GM18858 (cell line): ENCODE measurements at regions not wholly inside any gene's neighbourhood (a gene's known extent, or its start where the extent isn't known, plus 50 kb on each side); places are given as distances from the start of the nearest gene placed in this dataset.
"Not testable (repeated sequence)": the region's sequence is repeated elsewhere in the genome, so short reads cannot be mapped to it uniquely, and the experiment has no call there.

Experiments
- ATAC-seq: cut with Tn5 transposase; IDR thresholded peaks from one replicate; pipeline ENCODE4 v1.9.1; 2021; ENCODE audit not compliant: unreplicated experiment

- ATAC-seq, result no peak
Measured at GRCh38 chr2:7621018-7621814, 704.0 kb downstream of the RNF144A start.

GRCh38 chr2:7625392-7626138 lies 708.4 kb downstream of the RNF144A start:
- ATAC-seq, result no peak

- ATAC-seq, result no peak
Measured at GRCh38 chr2:7626139-7626537, 708.9 kb downstream of the RNF144A start.

- no peak for ATAC-seq
Measured at GRCh38 chr2:7627583-7627982, 710.4 kb downstream of the RNF144A start.

- no peak for ATAC-seq
Measured at GRCh38 chr2:7632420-7632819, 715.2 kb downstream of the RNF144A start.

- no peak for ATAC-seq
Measured at GRCh38 chr2:7633566-7634153, 716.4 kb downstream of the RNF144A start.

GRCh38 chr2:7634409-7634808 lies 717.2 kb downstream of the RNF144A start:
- no peak for ATAC-seq

GRCh38 chr2:7639476-7639875 lies 722.3 kb downstream of the RNF144A start:
- ATAC-seq, result no peak

- not testable (repeated sequence) for ATAC-seq
Measured at GRCh38 chr2:7641272-7641671, 724.1 kb downstream of the RNF144A start.

GRCh38 chr2:7646024-7646423 lies 728.8 kb downstream of the RNF144A start:
- no peak for ATAC-seq

- ATAC-seq, result no peak
Measured at GRCh38 chr2:7646661-7647060, 729.4 kb downstream of the RNF144A start.

GRCh38 chr2:7648221-7648795 lies 731.1 kb downstream of the RNF144A start:
- ATAC-seq, result no peak

GRCh38 chr2:7649461-7650228 lies 732.4 kb downstream of the RNF144A start:
- ATAC-seq, result no peak

- ATAC-seq, result no peak
Measured at GRCh38 chr2:7653617-7654016, 736.4 kb downstream of the RNF144A start.

GRCh38 chr2:7655629-7656028 lies 738.4 kb downstream of the RNF144A start:
- no peak for ATAC-seq

- ATAC-seq, result not testable (repeated sequence)
Measured at GRCh38 chr2:7657526-7657925, 740.3 kb downstream of the RNF144A start.

GRCh38 chr2:7658486-7658885 lies 741.3 kb downstream of the RNF144A start:
- no peak for ATAC-seq

- ATAC-seq, result no peak
Measured at GRCh38 chr2:7660816-7661215, 743.6 kb downstream of the RNF144A start.

- ATAC-seq, result no peak
Measured at GRCh38 chr2:7661502-7661901, 744.3 kb downstream of the RNF144A start.

GRCh38 chr2:7665880-7666279 lies 748.7 kb downstream of the RNF144A start:
- ATAC-seq, result no peak
